Lower lobe of right lung (tissue), 2 donors: ENCODE measurements at regions not wholly inside any gene's neighbourhood (a gene's known extent, or its start where the extent isn't known, plus 50 kb on each side); places are given as distances from the start of the nearest gene placed in this dataset.
"Not testable (repeated sequence)": the region's sequence is repeated elsewhere in the genome, so short reads cannot be mapped to it uniquely, and the experiment has no call there.

Experiments used
- ATAC-seq, 2 donors: fragments of 200-7000 bp; cut with Tn5 transposase; one replicate each; pipeline ENCODE4 v1.9.1; 2020 to 2022; ENCODE audit warnings: mild to moderate bottlenecking in 2 of 2, moderate library complexity in 2 of 2
- DNase-seq: peaks from one replicate; pipeline ENCODE4 v3.0.0-alpha.2; 2020
- H3K27ac ChIP-seq: fragments of 200-600 bp; one replicate; pipeline ENCODE4 v1.8.0; 2022
- H3K27me3 ChIP-seq: fragments of 200-600 bp; one replicate; pipeline ENCODE4 v1.8.0; 2022; ENCODE audit warnings: low read depth
- H3K36me3 ChIP-seq: fragments of 200-600 bp; one replicate; pipeline ENCODE4 v1.8.0; 2022; ENCODE audit warnings: mild to moderate bottlenecking
- H3K4me1 ChIP-seq: fragments of 200-600 bp; one replicate; pipeline ENCODE4 v1.8.0; 2022
- H3K4me3 ChIP-seq: fragments of 200-600 bp; one replicate; pipeline ENCODE4 v1.8.0; 2022; ENCODE audit warnings: mild to moderate bottlenecking
- H3K9me3 ChIP-seq: fragments of 200-600 bp; one replicate; pipeline ENCODE4 v1.8.0; 2022
- intact Hi-C: fragments of 100-400 bp; cut with DNase I; formaldehyde crosslinking; loops from one replicate; pipeline ENCODE4 v1.11.0; 2022
- TF ChIP-seq, protein P1 (sequence below): fragments of 200-600 bp; IDR thresholded peaks from one replicate; pipeline ENCODE4 v1.8.0; 2022; ENCODE audit warnings: antibody characterized with exemption, mild to moderate bottlenecking
- donor health status: DM: no; HTN: yes; CAD: no; lungs with severe emphysema.

DNA sequence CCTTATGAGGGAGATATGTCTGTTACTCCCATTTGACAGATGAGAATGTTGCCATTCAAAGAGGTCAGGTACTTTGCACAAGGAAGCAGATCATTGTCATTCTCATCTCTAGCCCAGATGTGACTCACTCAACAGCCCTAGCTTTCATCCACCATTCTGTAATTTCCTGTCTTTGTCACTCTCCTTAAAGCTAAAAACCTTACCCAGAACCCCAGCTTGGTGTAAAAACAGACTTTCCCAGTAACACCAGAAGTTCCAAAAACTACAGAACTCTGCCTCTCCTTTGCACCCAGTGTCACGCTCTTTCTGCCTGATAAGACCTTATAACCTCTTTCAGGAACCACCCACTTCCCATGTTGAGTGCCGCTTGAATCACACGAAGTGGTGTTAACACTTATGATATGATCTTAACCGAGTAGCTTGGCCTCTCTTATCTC lies 89.1 kb upstream of the SP4 start:
- H3K27me3 ChIP-seq: no peaks in the 10 kb centered on the region
- no peaks in the 10 kb centered on the region for H3K9me3 ChIP-seq
- TF ChIP-seq, protein P1, sequence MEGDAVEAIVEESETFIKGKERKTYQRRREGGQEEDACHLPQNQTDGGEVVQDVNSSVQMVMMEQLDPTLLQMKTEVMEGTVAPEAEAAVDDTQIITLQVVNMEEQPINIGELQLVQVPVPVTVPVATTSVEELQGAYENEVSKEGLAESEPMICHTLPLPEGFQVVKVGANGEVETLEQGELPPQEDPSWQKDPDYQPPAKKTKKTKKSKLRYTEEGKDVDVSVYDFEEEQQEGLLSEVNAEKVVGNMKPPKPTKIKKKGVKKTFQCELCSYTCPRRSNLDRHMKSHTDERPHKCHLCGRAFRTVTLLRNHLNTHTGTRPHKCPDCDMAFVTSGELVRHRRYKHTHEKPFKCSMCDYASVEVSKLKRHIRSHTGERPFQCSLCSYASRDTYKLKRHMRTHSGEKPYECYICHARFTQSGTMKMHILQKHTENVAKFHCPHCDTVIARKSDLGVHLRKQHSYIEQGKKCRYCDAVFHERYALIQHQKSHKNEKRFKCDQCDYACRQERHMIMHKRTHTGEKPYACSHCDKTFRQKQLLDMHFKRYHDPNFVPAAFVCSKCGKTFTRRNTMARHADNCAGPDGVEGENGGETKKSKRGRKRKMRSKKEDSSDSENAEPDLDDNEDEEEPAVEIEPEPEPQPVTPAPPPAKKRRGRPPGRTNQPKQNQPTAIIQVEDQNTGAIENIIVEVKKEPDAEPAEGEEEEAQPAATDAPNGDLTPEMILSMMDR: no peak
- no peaks in the 10 kb centered on the region for H3K36me3 ChIP-seq
- no peak overlapping the region for H3K27ac ChIP-seq
- intact Hi-C loops: no loop called here
- no peak overlapping the region for H3K4me3 ChIP-seq
- ATAC-seq (peak; percentile 49 to 58), DNase-seq (no peak)
- H3K4me1 ChIP-seq: no peaks in the 10 kb centered on the region

DNA sequence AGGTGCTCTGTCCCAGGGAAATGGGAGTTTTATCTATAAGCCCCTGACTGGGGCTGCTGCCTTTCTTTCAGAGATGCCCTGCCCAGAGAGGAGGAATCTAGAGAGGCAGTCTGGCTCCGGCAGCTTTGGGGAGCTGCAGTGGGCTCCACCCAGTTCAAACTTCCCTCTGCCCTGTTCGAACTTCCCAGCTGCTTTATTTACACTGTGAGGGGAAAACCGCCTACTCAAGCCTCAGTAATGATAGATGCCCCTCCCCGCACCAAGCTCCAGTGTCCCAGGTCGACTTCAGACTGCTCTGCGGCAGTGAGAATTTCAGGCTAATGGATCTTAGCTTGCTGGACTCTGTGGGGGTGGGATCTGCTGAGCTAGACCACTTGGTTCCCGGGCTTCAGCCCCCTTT lies 83.0 kb upstream of the SP4 start:
- H3K4me3 ChIP-seq, H3K27ac ChIP-seq, DNase-seq, H3K27me3 ChIP-seq, H3K9me3 ChIP-seq, ATAC-seq, intact Hi-C loops, H3K36me3 ChIP-seq, H3K4me1 ChIP-seq: not testable (repeated sequence)

DNA sequence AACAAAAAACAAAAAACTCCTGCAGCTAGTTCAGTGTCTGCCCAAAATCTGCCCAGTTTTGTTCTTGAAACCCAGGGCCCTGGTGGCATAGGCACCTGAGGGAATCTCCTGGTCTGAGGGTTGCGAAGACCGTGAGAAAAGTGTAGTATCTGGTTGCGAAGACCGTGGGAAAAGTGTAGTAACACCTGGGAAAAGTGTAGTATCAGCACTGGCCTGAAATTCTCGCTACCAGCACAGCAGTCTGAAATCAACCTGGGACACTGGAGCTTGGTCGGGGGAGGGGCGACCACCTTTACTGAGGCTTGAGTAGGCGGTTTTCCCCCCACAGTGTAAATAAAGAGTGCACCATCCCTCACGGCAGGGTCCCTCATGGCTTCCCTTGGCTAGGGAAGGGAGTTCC lies 82.5 kb upstream of the SP4 start:
- Histone ChIP-seq H3K27me3 (no peaks in the 10 kb centered on the region), H3K27ac (no peak overlapping the region), H3K36me3 (no peaks in the 10 kb centered on the region), H3K9me3 (no peaks in the 10 kb centered on the region), H3K4me3 (no peak overlapping the region), H3K4me1 (no peaks in the 10 kb centered on the region)
- ATAC-seq (no peak), DNase-seq (no peak)
- TF ChIP-seq, protein P1: no peak
- intact Hi-C loops: no loop called here

DNA sequence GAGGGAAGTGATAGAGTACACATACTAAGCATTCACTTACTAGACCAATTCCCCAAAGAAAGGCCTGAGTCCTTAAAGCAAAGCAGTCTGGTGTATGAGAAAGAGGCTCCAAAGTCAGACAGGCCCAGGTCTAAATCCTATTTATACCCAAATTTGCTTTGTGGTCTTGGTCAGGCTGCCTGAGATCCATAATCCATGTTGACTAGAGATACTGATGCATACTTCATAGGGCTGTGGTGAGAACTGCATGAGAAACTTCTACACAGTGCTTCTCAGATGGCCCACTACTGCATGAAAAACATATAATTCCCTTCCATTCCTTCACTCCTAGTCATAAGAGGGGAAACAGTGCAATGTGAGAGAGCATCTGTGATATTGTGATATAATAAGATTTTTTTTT lies 81.6 kb upstream of the SP4 start:
- no peaks in the 10 kb centered on the region for H3K27me3 ChIP-seq
- no peak for DNase-seq
- H3K4me3 ChIP-seq: no peak overlapping the region
- H3K9me3 ChIP-seq: no peaks in the 10 kb centered on the region
- intact Hi-C loops: no loop called here
- H3K27ac ChIP-seq: no peak overlapping the region
- no peaks in the 10 kb centered on the region for H3K4me1 ChIP-seq
- no peak for ATAC-seq
- no peaks in the 10 kb centered on the region for H3K36me3 ChIP-seq
- TF ChIP-seq, protein P1: no peak

DNA sequence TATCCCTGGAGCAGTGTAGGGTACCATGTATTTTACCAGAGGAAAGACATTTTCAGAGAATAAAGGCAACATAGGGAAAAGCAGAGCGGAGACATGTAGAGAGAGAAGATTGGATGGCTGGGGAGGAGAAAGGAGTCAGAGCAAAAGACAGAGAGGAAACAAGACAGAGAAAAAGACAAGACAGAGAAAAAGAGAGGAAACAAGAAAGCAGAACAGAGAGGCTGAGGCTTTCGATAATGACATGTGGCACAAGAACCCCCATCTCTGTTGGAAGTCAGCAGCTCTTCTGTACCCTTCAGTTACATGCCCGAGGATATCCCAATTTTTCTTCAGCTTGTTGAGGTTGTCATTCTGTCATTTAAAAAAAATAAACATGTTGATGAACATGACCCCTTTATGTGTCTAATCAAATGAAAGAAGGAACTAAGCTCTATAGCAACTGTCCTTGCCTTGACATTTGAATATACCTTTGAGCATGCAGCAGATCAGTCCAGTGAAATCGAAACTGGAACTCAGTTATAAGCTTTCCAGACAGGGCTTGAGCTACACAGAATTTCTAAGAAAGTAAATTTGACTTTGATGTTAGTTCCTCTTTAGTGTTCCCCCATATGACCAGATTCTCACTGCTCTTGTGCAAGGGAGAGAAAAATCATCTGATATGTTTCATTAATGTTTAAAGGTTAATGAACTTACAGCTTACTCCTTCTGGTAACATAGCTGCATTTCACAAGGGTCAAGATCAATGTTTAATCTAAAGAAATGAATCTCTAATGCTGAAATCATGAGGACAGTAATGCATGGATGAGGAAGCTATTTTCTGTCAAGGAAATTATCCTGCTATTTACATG lies 75.1 kb upstream of the SP4 start:
- intact Hi-C loops: no loop called here
- no peak for DNase-seq
- TF ChIP-seq, protein P1: no peak
- Histone ChIP-seq H3K27me3 (no peaks in the 10 kb centered on the region), H3K4me3 (no peak overlapping the region), H3K9me3 (no peaks in the 10 kb centered on the region), H3K4me1 (peaks cover 5% of the 10 kb centered on the region), H3K36me3 (no peaks in the 10 kb centered on the region), H3K27ac (peak overlapping the region; percentile 6)
- ATAC-seq: peak; percentile 75

DNA sequence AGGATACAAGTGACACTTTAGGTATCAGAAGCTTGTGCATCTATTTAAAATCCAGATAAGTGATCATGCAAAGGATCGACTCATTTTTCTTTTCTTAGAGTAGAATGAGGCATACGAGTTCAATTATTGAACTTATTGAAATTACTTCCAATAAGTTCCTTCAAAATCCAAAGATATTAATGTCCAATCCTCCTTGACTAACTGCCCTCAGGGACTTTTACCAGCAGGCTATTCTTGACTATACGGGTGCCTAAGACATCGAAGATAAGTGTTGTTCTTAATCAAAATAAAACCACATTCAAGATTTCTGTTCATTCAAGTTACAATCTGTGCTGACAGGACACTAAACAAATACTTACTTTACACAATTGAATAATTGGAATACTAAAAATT lies 74.5 kb upstream of the SP4 start:
- intact Hi-C loops: no loop called here
- Histone ChIP-seq H3K9me3 (no peaks in the 10 kb centered on the region), H3K27ac (no peak overlapping the region), H3K36me3 (no peaks in the 10 kb centered on the region), H3K4me3 (no peak overlapping the region), H3K27me3 (no peaks in the 10 kb centered on the region), H3K4me1 (peaks cover 5% of the 10 kb centered on the region)
- DNase-seq (no peak), ATAC-seq (no peak)
- TF ChIP-seq, protein P1: no peak
